HEK293 (cell line): ENCODE measurements at regions not wholly inside any gene's neighbourhood (a gene's known extent, or its start where the extent isn't known, plus 50 kb on each side); places are given as distances from the start of the nearest gene placed in this dataset.

Experiments used
- CTCF ChIA-PET: fragments of 350-600 bp; formaldehyde crosslinking; extraction: SDS; loops from one replicate; lab custom pipeline; 2021; ENCODE audit warnings: antibody characterized with exemption; lab: Yijun Ruan, JAX
- POLR2A ChIA-PET: fragments of 300-600 bp; formaldehyde crosslinking; extraction: SDS; loops from one replicate; lab custom pipeline; 2020; ENCODE audit warnings: antibody characterized with exemption, inconsistent platforms; lab: Yijun Ruan, JAX
- H3K27ac ChIP-seq: fragments of 200-500 bp; sonication (Bioruptor generic); 2 replicates; pipeline ENCODE4 v1.5.1; 2014; ENCODE audit warnings: low read depth, low read length, control low read depth, inconsistent platforms; ENCODE audit errors: extremely low read depth
- H3K36me3 ChIP-seq, 2 experiments: fragments of 200-500 bp in 1 of 2; sonication (Bioruptor generic) in 1 of 2; 1 replicate in 1 of 2; 2 replicates in 1 of 2; pipeline ENCODE4 v1.5.1; 2014 to 2017; ENCODE audit warnings: inconsistent platforms in 2 of 2, low read length in 2 of 2; ENCODE audit not compliant: control insufficient read depth in 2 of 2, insufficient read depth in 1 of 2
- H3K4me1 ChIP-seq: fragments of 200-500 bp; sonication (Bioruptor generic); 2 replicates; pipeline ENCODE4 v1.5.1; 2014; ENCODE audit warnings: mild to moderate bottlenecking, low read length, inconsistent platforms; ENCODE audit not compliant: control insufficient read depth, insufficient read depth
- H3K4me3 ChIP-seq: 2 replicates; pipeline ENCODE4 v1.5.1; 2011; ENCODE audit warnings: low read depth, mild to moderate bottlenecking, control low read depth, low read length, moderate library complexity
- H3K9me3 ChIP-seq: fragments of 200-500 bp; sonication (Bioruptor generic); 2 replicates; pipeline ENCODE4 v1.5.1; 2014; ENCODE audit warnings: low read depth, low read length, inconsistent platforms; ENCODE audit not compliant: control insufficient read depth, insufficient read depth
- AEBP2 ChIP-seq: fragments of 450-650 bp; formaldehyde crosslinking; IDR thresholded peaks from 2 replicates; pipeline ENCODE4 v1.5.1; 2016; ENCODE audit warnings: missing biosample characterization, missing genetic modification characterization, borderline replicate concordance
- ATF2 ChIP-seq: fragments of 450-650 bp; formaldehyde crosslinking; IDR thresholded peaks from 2 replicates; pipeline ENCODE4 v1.5.1; 2016; ENCODE audit warnings: missing biosample characterization, missing genetic modification characterization, low read depth
- GFI1B ChIP-seq: fragments of 450-650 bp; formaldehyde crosslinking; IDR thresholded peaks from 2 replicates; pipeline ENCODE4 v1.5.1; 2016; ENCODE audit warnings: missing biosample characterization, missing genetic modification characterization
- HOXC10 ChIP-seq: sonication (generic); formaldehyde crosslinking; IDR thresholded peaks from 2 replicates; pipeline ENCODE4 v1.8.1; 2023; ENCODE audit warnings: mild to moderate bottlenecking, missing genetic modification reagents
- OVOL3 ChIP-seq: fragments of 450-650 bp; formaldehyde crosslinking; IDR thresholded peaks from 2 replicates; pipeline ENCODE4 v1.5.1; 2016; ENCODE audit warnings: missing biosample characterization, missing genetic modification characterization
- PRDM4 ChIP-seq: fragments of 450-650 bp; formaldehyde crosslinking; IDR thresholded peaks from 2 replicates; pipeline ENCODE4 v1.5.1; 2017; ENCODE audit warnings: missing biosample characterization, missing genetic modification characterization
- SALL2 ChIP-seq: fragments of 450-650 bp; formaldehyde crosslinking; IDR thresholded peaks from 2 replicates; pipeline ENCODE4 v1.5.0; 2017; ENCODE audit warnings: missing biosample characterization, mild to moderate bottlenecking, missing genetic modification characterization, borderline replicate concordance
- YY2 ChIP-seq: fragments of 450-650 bp; formaldehyde crosslinking; IDR thresholded peaks from 2 replicates; pipeline ENCODE4 v1.5.1; 2016; ENCODE audit warnings: missing biosample characterization, missing genetic modification characterization
- ZBTB21 ChIP-seq: fragments of 450-650 bp; formaldehyde crosslinking; IDR thresholded peaks from 2 replicates; pipeline ENCODE4 v1.5.1; 2017; ENCODE audit warnings: missing biosample characterization, missing genetic modification characterization
- ZBTB48 ChIP-seq: fragments of 450-650 bp; formaldehyde crosslinking; IDR thresholded peaks from 2 replicates; pipeline ENCODE4 v1.5.1; 2016; ENCODE audit warnings: missing biosample characterization, missing genetic modification characterization
- ZFP69B ChIP-seq: fragments of 450-650 bp; formaldehyde crosslinking; IDR thresholded peaks from 2 replicates; pipeline ENCODE4 v1.5.1; 2016; ENCODE audit warnings: missing biosample characterization, missing genetic modification characterization
- ZNF19 ChIP-seq: fragments of 450-650 bp; formaldehyde crosslinking; IDR thresholded peaks from 2 replicates; pipeline ENCODE4; 2016; ENCODE audit warnings: missing biosample characterization, missing genetic modification characterization, low read depth
- ZNF202 ChIP-seq: fragments of 450-650 bp; formaldehyde crosslinking; IDR thresholded peaks from 2 replicates; pipeline ENCODE4 v1.5.1; 2016; ENCODE audit warnings: missing biosample characterization, missing genetic modification characterization, borderline replicate concordance
- ZNF24 ChIP-seq: fragments of 450-650 bp; formaldehyde crosslinking; IDR thresholded peaks from 2 replicates; pipeline ENCODE4 v1.5.1; 2016; ENCODE audit warnings: missing biosample characterization, missing genetic modification characterization
- ZNF280C ChIP-seq: fragments of 450-650 bp; formaldehyde crosslinking; IDR thresholded peaks from 2 replicates; pipeline ENCODE4 v1.5.1; 2016; ENCODE audit warnings: missing biosample characterization, missing genetic modification characterization
- ZNF37A ChIP-seq: fragments of 450-650 bp; IDR thresholded peaks from 2 replicates; pipeline ENCODE4 v1.5.1; 2018; ENCODE audit warnings: missing biosample characterization, missing genetic modification characterization
- ZNF404 ChIP-seq: fragments of 450-650 bp; formaldehyde crosslinking; IDR thresholded peaks from 2 replicates; pipeline ENCODE4 v1.5.1; 2017; ENCODE audit warnings: missing biosample characterization, missing genetic modification characterization
- ZNF514 ChIP-seq: fragments of 450-650 bp; formaldehyde crosslinking; IDR thresholded peaks from 2 replicates; pipeline ENCODE4 v1.5.1; 2016; ENCODE audit warnings: missing biosample characterization, missing genetic modification characterization
- ZNF571 ChIP-seq: fragments of 450-650 bp; formaldehyde crosslinking; IDR thresholded peaks from 2 replicates; pipeline ENCODE4 v1.5.0; 2017; ENCODE audit warnings: missing biosample characterization, missing genetic modification characterization
- ZNF580 ChIP-seq: fragments of 450-650 bp; formaldehyde crosslinking; IDR thresholded peaks from 2 replicates; pipeline ENCODE4 v1.5.1; 2016; ENCODE audit warnings: missing biosample characterization, missing genetic modification characterization
- ZNF664 ChIP-seq: fragments of 450-650 bp; formaldehyde crosslinking; IDR thresholded peaks from 2 replicates; pipeline ENCODE4 v1.5.1; 2016; ENCODE audit warnings: missing biosample characterization, missing genetic modification characterization
- ZNF830 ChIP-seq: fragments of 450-650 bp; IDR thresholded peaks from 2 replicates; pipeline ENCODE4 v1.5.0; 2018; ENCODE audit warnings: missing biosample characterization, missing genetic modification characterization, low read depth, mild to moderate bottlenecking, moderate library complexity
- ZNF843 ChIP-seq: fragments of 450-650 bp; formaldehyde crosslinking; IDR thresholded peaks from 2 replicates; pipeline ENCODE4 v1.5.1; 2016; ENCODE audit warnings: missing biosample characterization, missing genetic modification characterization
- ZSCAN18 ChIP-seq: fragments of 450-650 bp; formaldehyde crosslinking; IDR thresholded peaks from 2 replicates; pipeline ENCODE4 v1.5.1; 2016; ENCODE audit warnings: missing biosample characterization, missing genetic modification characterization

- Histone ChIP-seq H3K4me3 (no peak overlapping the region), H3K27ac (no peak overlapping the region)
- TF ChIP-seq ZNF514 (tag by site-specific recombination) (no peak), SALL2 (no peak), ZNF830 (tag by site-specific recombination) (no peak), ZBTB21 (no peak), ZNF202 (tag by site-specific recombination) (no peak)
- TF ChIP-seq, all 188 proteins: peak for 0
- H3K36me3 ChIP-seq = no peaks in the 10 kb centered on the region
- no peaks in the 10 kb centered on the region for H3K4me1 ChIP-seq
- no peaks in the 10 kb centered on the region for H3K9me3 ChIP-seq
- POLR2A ChIA-PET = no interaction called here
- CTCF ChIA-PET = interaction anchor here (0.6 to 0.7 kb wide), 2 partner anchors 43 to 94 kb away, joined by 3 to 4 read pairs; no protein-coding TSS in a partner anchor
Measured at GRCh38 chr2:41958251-41958650, 89.6 kb upstream of the PKDCC start.

- Histone ChIP-seq H3K4me1 (peaks cover 2% of the 10 kb centered on the region; the same call in 1 of the 2 replicates), H3K9me3 (no peaks in the 10 kb centered on the region), H3K4me3 (no peak overlapping the region), H3K27ac (no peak overlapping the region), H3K36me3 (no peaks in the 10 kb centered on the region)
- ChIA-PET CTCF (interaction anchor here (0.7 kb wide), 1 partner anchor 44 kb away, joined by 3 read pairs; no protein-coding TSS in a partner anchor), POLR2A (no interaction called here)
- no peak for TF ChIP-seq ZNF37A (tag by site-specific recombination)
- no peak for TF ChIP-seq ZNF280C (tag by site-specific recombination)
- TF ChIP-seq ZBTB48 (tag by site-specific recombination) = no peak
- no peak for TF ChIP-seq YY2
- no peak for TF ChIP-seq HOXC10
- TF ChIP-seq ZNF843 (tag by site-specific recombination) = no peak
- no peak for TF ChIP-seq ZNF19
- TF ChIP-seq ZNF580 (tag by site-specific recombination) = no peak
Measured at GRCh38 chr2:41958775-41959174, 89.0 kb upstream of the PKDCC start.

GRCh38 chr2:41959760-41960159, 88.1 kb upstream of the PKDCC start:
- H3K4me1 ChIP-seq = peaks cover 10% of the 10 kb centered on the region; the same call in 1 of the 2 replicates
- ChIA-PET POLR2A (no interaction called here), CTCF (no interaction called here)
- H3K4me3 ChIP-seq = no peak overlapping the region
- no peak overlapping the region for H3K27ac ChIP-seq
- H3K9me3 ChIP-seq = no peaks in the 10 kb centered on the region
- H3K36me3 ChIP-seq = no peaks in the 10 kb centered on the region
- TF ChIP-seq OVOL3 (tag by site-specific recombination) (no peak), AEBP2 (tag by site-specific recombination) (no peak), ZNF24 (tag by site-specific recombination) (no peak), ATF2 (no peak), ZFP69B (no peak), HOXC10 (no peak), ZSCAN18 (tag by site-specific recombination) (no peak), ZNF571 (tag by site-specific recombination) (no peak), ZNF404 (tag by site-specific recombination) (no peak), GFI1B (tag by site-specific recombination) (no peak), ZNF664 (tag by site-specific recombination) (no peak), PRDM4 (tag by site-specific recombination) (no peak)
